Lower leg skin (tissue), 4 donors: ENCODE measurements at regions not wholly inside any gene's neighbourhood (a gene's known extent, or its start where the extent isn't known, plus 50 kb on each side); places are given as distances from the start of the nearest gene placed in this dataset.

Source experiments
- DNase-seq, 2 donors: peaks; one replicate each; pipeline ENCODE4 v3.0.0-alpha.2; 2019; ENCODE audit warnings: low spot score in 2 of 2
- H3K4me3 ChIP-seq: fragments of 200-600 bp; sonication (generic); 2 replicates; pipeline ENCODE4 v1.5.1; 2017; ENCODE audit warnings: mild to moderate bottlenecking, low read depth; ENCODE audit not compliant: poor library complexity, severe bottlenecking
- CTCF ChIP-seq, 3 donors: fragments of 450-650 bp; IDR thresholded peaks; one replicate each; pipeline ENCODE4 v1.5.1; 2016; ENCODE audit warnings: antibody characterized with exemption in 3 of 3, mild to moderate bottlenecking in 3 of 3, moderate library complexity in 2 of 3
- POLR2A ChIP-seq, 2 donors: fragments of 450-650 bp; IDR thresholded peaks; one replicate each; pipeline ENCODE4 v1.6.1; 2016 to 2017; ENCODE audit warnings: antibody characterized with exemption in 2 of 2, mild to moderate bottlenecking in 1 of 2, moderate library complexity in 1 of 2
- WGBS, 2 donors: methylation state at CpG; one replicate each; pipeline ENCODE4 v1.1.5; 2018; 5-methylcytosine and 5-hydroxymethylcytosine counted together
- intact Hi-C: fragments of 100-400 bp; cut with DNase I; formaldehyde crosslinking; loops from one replicate; pipeline ENCODE4 v1.15.0; 2023; ENCODE audit warnings: low total_unique reads

DNA sequence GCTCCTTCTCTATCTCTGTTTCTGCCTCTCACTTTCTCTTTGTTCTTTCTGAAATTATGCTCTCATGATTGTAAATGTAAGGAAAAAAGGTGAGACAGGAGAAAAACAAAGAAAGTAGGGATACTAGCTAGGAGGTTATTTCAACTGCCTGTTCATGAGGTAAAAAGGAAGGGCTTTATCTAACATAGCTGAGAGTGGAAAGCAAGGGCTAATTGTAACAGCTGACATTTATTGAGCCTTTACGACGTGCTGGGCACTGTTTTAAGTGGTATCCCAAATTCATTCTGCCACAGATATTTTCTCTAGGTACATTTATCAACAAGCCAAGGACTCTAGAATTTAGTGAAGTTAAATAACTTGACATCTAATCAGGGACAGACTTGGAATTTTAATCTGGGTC, 133.1 kb upstream of the GNPDA2 start:
- 34 to 50% methylated on average over 2 of the region's 2 CpGs for WGBS, 2 donors
- intact Hi-C loops, result no loop called here
- DNase-seq, result no peak
- H3K4me3 ChIP-seq, result no peak overlapping the region
- TF ChIP-seq POLR2A (IDR thresholded peaks at IDR 0.05) (no peak), CTCF (IDR thresholded peaks at IDR 0.05) (no peak)

GRCh38 chr4:44848466-44848865, 122.1 kb upstream of the GNPDA2 start:
- H3K4me3 ChIP-seq, result no peak overlapping the region
- intact Hi-C loops, result no loop called here
- TF ChIP-seq POLR2A (IDR thresholded peaks at IDR 0.05) (no peak), CTCF (IDR thresholded peaks at IDR 0.05) (no peak)
- DNase-seq, result no peak

DNA sequence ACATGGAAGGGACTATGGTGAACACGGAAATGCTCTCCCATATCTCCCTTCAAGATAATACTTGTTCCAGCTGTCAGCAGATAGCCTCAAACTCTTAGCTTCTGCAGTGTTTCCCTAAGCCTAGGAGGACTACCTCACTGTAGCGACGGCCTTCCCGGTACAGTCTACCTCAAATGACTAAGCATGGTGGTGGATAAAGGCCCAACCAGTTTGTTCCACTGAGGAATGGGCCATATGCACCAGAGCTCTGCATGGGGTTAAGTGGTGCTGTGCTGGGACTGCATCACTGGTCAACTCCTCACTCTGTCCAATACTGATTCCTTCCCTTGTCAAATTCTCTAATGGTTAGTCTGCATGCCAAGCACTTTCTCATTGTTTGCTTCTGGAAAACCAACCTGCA, 119.6 kb upstream of the GNPDA2 start:
- 55 to 79% methylated on average over 4 of the region's 4 CpGs for WGBS, 2 donors
- no peak for TF ChIP-seq CTCF (IDR thresholded peaks at IDR 0.05)
- no peak for TF ChIP-seq POLR2A (IDR thresholded peaks at IDR 0.05)
- intact Hi-C loops, result no loop called here
- no peak for DNase-seq
- H3K4me3 ChIP-seq, result no peak overlapping the region

DNA sequence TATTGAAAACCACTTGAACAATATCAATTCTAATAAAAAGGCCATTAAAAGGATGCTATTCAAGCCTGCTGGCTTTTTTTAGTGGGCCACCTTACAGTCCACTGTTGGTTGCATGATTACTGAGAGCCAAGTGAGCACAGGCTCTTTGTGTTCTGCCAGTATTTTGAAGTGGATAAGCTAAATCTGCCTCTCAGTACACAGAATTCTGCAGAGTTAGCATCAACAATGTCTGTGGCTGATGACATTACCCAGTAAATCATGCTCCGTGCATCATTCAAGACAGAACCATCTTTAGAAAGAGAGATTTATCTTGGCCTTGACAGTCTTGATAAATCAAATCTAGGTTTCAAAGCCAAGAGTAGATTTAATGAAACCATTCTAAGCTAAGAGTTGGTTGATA, 119.0 kb upstream of the GNPDA2 start:
- DNase-seq, result no peak
- no peak overlapping the region for H3K4me3 ChIP-seq
- intact Hi-C loops, result no loop called here
- TF ChIP-seq CTCF (IDR thresholded peaks at IDR 0.05) (no peak), POLR2A (IDR thresholded peaks at IDR 0.05) (no peak)
- 58 to 67% methylated on average over 1 of the region's 1 CpG for WGBS, 2 donors

DNA sequence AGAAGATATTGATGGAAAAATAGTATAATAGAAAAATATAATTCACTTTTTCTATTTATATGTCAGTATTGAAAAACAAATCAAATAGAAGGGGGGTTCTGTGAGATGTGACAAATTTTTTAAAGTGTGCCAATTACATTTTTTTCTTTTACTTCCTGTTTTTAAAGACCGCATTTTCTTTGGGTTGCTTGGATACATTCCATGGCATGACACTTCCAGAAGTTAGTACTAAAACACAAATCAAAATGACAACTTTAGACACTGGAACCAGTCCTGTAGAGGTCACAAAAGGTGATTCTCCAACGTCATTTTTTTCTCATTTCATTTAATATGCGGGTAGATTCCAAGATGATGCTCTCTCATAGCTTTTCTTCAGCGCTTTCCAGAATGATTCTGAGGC, 116.2 kb upstream of the GNPDA2 start:
- intact Hi-C loops, result no loop called here
- H3K4me3 ChIP-seq, result no peak overlapping the region
- TF ChIP-seq CTCF (IDR thresholded peaks at IDR 0.05) (no peak), POLR2A (IDR thresholded peaks at IDR 0.05) (no peak)
- no peak for DNase-seq
- 40 to 48% methylated on average over 4 of the region's 4 CpGs for WGBS, 2 donors

DNA sequence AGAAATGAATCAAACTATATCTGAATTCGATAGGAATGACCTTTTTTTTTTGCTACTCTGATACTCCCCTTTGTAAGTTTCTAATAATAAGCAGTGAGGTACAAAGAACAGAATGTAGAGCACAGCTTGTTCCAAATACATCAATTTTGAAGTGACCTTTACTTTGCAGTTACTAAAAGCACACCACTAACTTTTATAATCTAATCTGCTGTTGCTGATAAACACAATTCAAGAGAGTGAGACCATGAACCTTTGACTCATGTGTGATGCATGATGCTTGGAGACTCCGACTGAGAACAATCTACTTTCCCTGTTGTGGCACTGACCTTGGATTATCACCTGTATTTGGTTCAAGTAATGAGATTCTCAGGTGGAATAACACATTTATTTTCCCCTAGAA, 91.6 kb upstream of the GNPDA2 start:
- WGBS, 2 donors, result 64 to 69% methylated on average over 2 of the region's 2 CpGs
- H3K4me3 ChIP-seq, result no peak overlapping the region
- DNase-seq, result no peak
- no peak for TF ChIP-seq CTCF (IDR thresholded peaks at IDR 0.05)
- TF ChIP-seq POLR2A (IDR thresholded peaks at IDR 0.05), result no peak
- intact Hi-C loops, result no loop called here
